ENCODE measurements at regions not wholly inside any gene's neighbourhood (a gene's known extent, or its start where the extent isn't known, plus 50 kb on each side); places are given as distances from the start of the nearest gene placed in this dataset.

- Histone ChIP-seq H3K4me3 (ENCODE audit: low read length) (no peak overlapping the region), H3K4me1 (ENCODE audit: control insufficient read depth, insufficient read depth, low read length) (peaks cover 5% of the 10 kb centered on the region), H3K27ac (ENCODE audit: low read length) (no peak overlapping the region), H3K9me3 (ENCODE audit: control insufficient read depth, insufficient read depth, low read length) (no peaks in the 10 kb centered on the region), H3K36me3 (ENCODE audit: control insufficient read depth, insufficient read depth, low read length) (no peaks in the 10 kb centered on the region), H3K27me3 (ENCODE audit: control insufficient read depth, insufficient read depth, low read length) (no peaks in the 10 kb centered on the region)
- ATAC-seq (no peak), DNase-seq (no peak)
- Mint-ChIP-seq H3K27ac (no peak overlapping the region), H3K4me1 (peaks cover 13 to 14% of the 10 kb centered on the region in 2 donors), H3K36me3 (no peaks in the 10 kb centered on the region), H3K9me3 (peaks cover 0 to 3% of the 10 kb centered on the region in 2 donors), H3K27me3 (ENCODE audit: low read depth in 2 of 2) (no peaks in the 10 kb centered on the region), H3K4me3 (no peak overlapping the region)
- 81% methylated on average over 2 of the region's 3 CpGs for WGBS (ENCODE audit: insufficient coverage)
- intact Hi-C loops (cut with micrococcal nuclease), result no loop called here
- no peak for TF ChIP-seq CTCF (IDR thresholded peaks at IDR 0.05)
Measured at GRCh38 chr18:67261931-67262552, 254.5 kb downstream of the DSEL start.

GRCh38 chr18:67260841-67261240 lies 255.7 kb downstream of the DSEL start:
- H3K27ac Mint-ChIP-seq, result no peak overlapping the region
- peaks cover 2 to 7% of the 10 kb centered on the region in 2 donors for H3K9me3 Mint-ChIP-seq
- no peaks in the 10 kb centered on the region for H3K36me3 Mint-ChIP-seq
- Histone ChIP-seq H3K9me3 (ENCODE audit: control insufficient read depth, insufficient read depth, low read length) (no peaks in the 10 kb centered on the region), H3K4me1 (ENCODE audit: control insufficient read depth, insufficient read depth, low read length) (peaks cover 5% of the 10 kb centered on the region), H3K27ac (ENCODE audit: low read length) (no peak overlapping the region), H3K27me3 (ENCODE audit: control insufficient read depth, insufficient read depth, low read length) (no peaks in the 10 kb centered on the region), H3K36me3 (ENCODE audit: control insufficient read depth, insufficient read depth, low read length) (no peaks in the 10 kb centered on the region), H3K4me3 (ENCODE audit: low read length) (no peak overlapping the region)
- ATAC-seq (no peak), DNase-seq (no peak)
- no peak overlapping the region for H3K4me3 Mint-ChIP-seq
- H3K4me1 Mint-ChIP-seq, result peaks cover 9 to 10% of the 10 kb centered on the region in 2 donors
- WGBS (ENCODE audit: insufficient coverage), result 81% methylated on average over 5 of the region's 5 CpGs
- no peaks in the 10 kb centered on the region for H3K27me3 Mint-ChIP-seq (ENCODE audit: low read depth in 2 of 2)
- TF ChIP-seq CTCF (IDR thresholded peaks at IDR 0.05), result no peak
- intact Hi-C loops (cut with micrococcal nuclease), result no loop called here

GRCh38 chr18:67250776-67251424 lies 265.6 kb downstream of the DSEL start:
- H3K4me3 ChIP-seq (ENCODE audit: low read length), result no peak overlapping the region
- peaks cover 9 to 12% of the 10 kb centered on the region in 2 donors for H3K9me3 Mint-ChIP-seq
- no peaks in the 10 kb centered on the region for H3K36me3 Mint-ChIP-seq
- no peak for TF ChIP-seq CTCF (IDR thresholded peaks at IDR 0.05)
- intact Hi-C loops (cut with micrococcal nuclease), result no loop called here
- H3K27ac ChIP-seq (ENCODE audit: low read length), result no peak overlapping the region
- no peak for ATAC-seq
- no peaks in the 10 kb centered on the region for H3K27me3 ChIP-seq (ENCODE audit: control insufficient read depth, insufficient read depth, low read length)
- no peaks in the 10 kb centered on the region for H3K27me3 Mint-ChIP-seq (ENCODE audit: low read depth in 2 of 2)
- no peaks in the 10 kb centered on the region for H3K4me1 ChIP-seq (ENCODE audit: control insufficient read depth, insufficient read depth, low read length)
- H3K9me3 ChIP-seq (ENCODE audit: control insufficient read depth, insufficient read depth, low read length), result no peaks in the 10 kb centered on the region
- H3K4me1 Mint-ChIP-seq, result no peaks in the 10 kb centered on the region
- no peaks in the 10 kb centered on the region for H3K36me3 ChIP-seq (ENCODE audit: control insufficient read depth, insufficient read depth, low read length)
- no peak overlapping the region for H3K4me3 Mint-ChIP-seq
- no peak overlapping the region for H3K27ac Mint-ChIP-seq
- 96% methylated on average over 7 of the region's 9 CpGs for WGBS (ENCODE audit: insufficient coverage)
- no peak for DNase-seq

Measured in natural killer cell (primary cell).